ENCODE measurements at regions not wholly inside any gene's neighbourhood (a gene's known extent, or its start where the extent isn't known, plus 50 kb on each side); places are given as distances from the start of the nearest gene placed in this dataset.

- ChIA-PET CTCF (interaction anchor here (0.8 to 2.2 kb wide), 11 partner anchors 402 to 929 kb away, joined by 3 to 31 read pairs (median 6); partner anchors contain the start of gene WASHC3), POLR2A (no interaction called here)
- BruUV-seq (replicated peaks) = no TSS peak
- Histone ChIP-seq H3K9ac (replicated peaks; ENCODE audit: extremely low read depth, insufficient read depth, low read length) (no peak overlapping the region), H3K27ac (ENCODE audit: insufficient read depth, low read depth, low read length) (no peak overlapping the region), H3K4me2 (ENCODE audit: insufficient read depth, low read length) (no peak overlapping the region), H3K27me3 (ENCODE audit: control insufficient read depth in 2 of 2, insufficient read depth in 2 of 2, low read length in 2 of 2) (no peaks in the 10 kb centered on the region), H3K9me1 (replicated peaks; ENCODE audit: control insufficient read depth, extremely low read depth, insufficient read depth, low read length) (no peaks in the 10 kb centered on the region), H3K9me3 (replicated peaks; ENCODE audit: control insufficient read depth, insufficient read depth, low read length) (no peaks in the 10 kb centered on the region), H3K4me3 (replicated peaks in 1 of 3; ENCODE audit: insufficient read depth in 1 of 3, low read depth in 1 of 3, low read length in 3 of 3) (no peak overlapping the region), H3K36me3 (ENCODE audit: control insufficient read depth in 2 of 2, extremely low read depth in 1 of 2, insufficient read depth in 2 of 2, low read length in 2 of 2) (no peaks in the 10 kb centered on the region), H2AFZ (ENCODE audit: low read depth, low read length) (no peak overlapping the region), H3K79me2 (ENCODE audit: control insufficient read depth, insufficient read depth, low read length) (no peaks in the 10 kb centered on the region), H4K20me1 (replicated peaks; ENCODE audit: control insufficient read depth, extremely low read depth, insufficient read depth, low read length) (no peaks in the 10 kb centered on the region), H3K4me1 (ENCODE audit: control insufficient read depth, extremely low read depth, insufficient read depth, low read length) (no peaks in the 10 kb centered on the region)
- peak; percentile 69 for FAIRE-seq
- DNase-seq (ENCODE audit: low read depth, low spot score) = peak; percentile 24
- intact Hi-C loops (cut with micrococcal nuclease) = loop anchor here (1.0 to 10.0 kb wide), 4 partner anchors 218 to 763 kb away; partner anchors contain the start of gene IGF1
- dilution Hi-C loops (cut with MboI; ENCODE audit: extremely low pct_ligation_motif_present, low sequenced_read_pairs) = no loop called here
- TF ChIP-seq MYC (IDR thresholded peaks at IDR 0.05; ENCODE audit: low read depth, low read length) = no peak
- TF ChIP-seq CTCF (IDR thresholded peaks at IDR 0.05; ENCODE audit: extremely low read depth in 1 of 2, insufficient read depth in 1 of 2, low read depth in 1 of 2, low read length in 2 of 2) = peak; percentile 37 to 52
Observed at GRCh38 chr12:102702447-102703114, 214.5 kb downstream of the PAH start.

- Histone ChIP-seq H3K4me3 (replicated peaks in 1 of 3; ENCODE audit: insufficient read depth in 1 of 3, low read depth in 1 of 3, low read length in 3 of 3) (no peak overlapping the region), H3K4me2 (ENCODE audit: insufficient read depth, low read length) (no peak overlapping the region), H3K27me3 (ENCODE audit: control insufficient read depth in 2 of 2, insufficient read depth in 2 of 2, low read length in 2 of 2) (no peaks in the 10 kb centered on the region), H3K9me3 (replicated peaks; ENCODE audit: control insufficient read depth, insufficient read depth, low read length) (no peaks in the 10 kb centered on the region), H3K79me2 (ENCODE audit: control insufficient read depth, insufficient read depth, low read length) (no peaks in the 10 kb centered on the region), H4K20me1 (replicated peaks; ENCODE audit: control insufficient read depth, extremely low read depth, insufficient read depth, low read length) (no peaks in the 10 kb centered on the region), H3K9me1 (replicated peaks; ENCODE audit: control insufficient read depth, extremely low read depth, insufficient read depth, low read length) (no peaks in the 10 kb centered on the region), H3K9ac (replicated peaks; ENCODE audit: extremely low read depth, insufficient read depth, low read length) (no peak overlapping the region), H3K4me1 (ENCODE audit: control insufficient read depth, extremely low read depth, insufficient read depth, low read length) (no peaks in the 10 kb centered on the region), H3K27ac (ENCODE audit: insufficient read depth, low read depth, low read length) (no peak overlapping the region), H2AFZ (ENCODE audit: low read depth, low read length) (no peak overlapping the region), H3K36me3 (ENCODE audit: control insufficient read depth in 2 of 2, extremely low read depth in 1 of 2, insufficient read depth in 2 of 2, low read length in 2 of 2) (no peaks in the 10 kb centered on the region)
- FAIRE-seq (no peak), DNase-seq (ENCODE audit: low read depth, low spot score) (no peak)
- no peak for TF ChIP-seq JUN (IDR thresholded peaks at IDR 0.05; ENCODE audit: borderline replicate concordance, insufficient read depth, insufficient read length, low read depth)
- TF ChIP-seq MAX (IDR thresholded peaks at IDR 0.05; ENCODE audit: insufficient read depth, insufficient read length) = no peak
- no peak for TF ChIP-seq GATA2 (IDR thresholded peaks at IDR 0.05; ENCODE audit: insufficient read depth, insufficient read length, low read depth, low read length)
- ChIA-PET POLR2A (no interaction called here), CTCF (no interaction called here)
- intact Hi-C loops (cut with micrococcal nuclease) (no loop called here), dilution Hi-C loops (cut with MboI; ENCODE audit: extremely low pct_ligation_motif_present, low sequenced_read_pairs) (no loop called here)
- no TSS peak for BruUV-seq (replicated peaks)
Observed at GRCh38 chr12:102696045-102696444, 215.7 kb upstream of the IGF1 start.

All from endothelial cell of umbilical vein (primary cell).